ENCODE measurements at regions not wholly inside any gene's neighbourhood (a gene's known extent, or its start where the extent isn't known, plus 50 kb on each side); places are given as distances from the start of the nearest gene placed in this dataset.

- peaks cover 5% of the 10 kb centered on the region; the same call in 1 of the 2 replicates for H3K4me1 ChIP-seq (ENCODE audit: control insufficient read depth, insufficient read depth, low read length)
- BruUV-seq (replicated peaks): no TSS peak
- no peak for DNase-seq (ENCODE audit: low read depth, low spot score)
- SMC1A ChIA-PET (ENCODE audit: uncharacterized antibody, unreplicated experiment): interaction anchor here (0.6 to 1.5 kb wide), 5 partner anchors 9 to 135 kb away, joined by 3 to 5 read pairs (median 4); no protein-coding TSS in a partner anchor
- in situ Hi-C loops (cut with MboI) (no loop called here), intact Hi-C loops (cut with micrococcal nuclease; ENCODE audit: unreplicated experiment) (no loop called here)
- TF ChIP-seq ZZZ3 (IDR thresholded peaks at IDR 0.05; ENCODE audit: control insufficient read depth, insufficient read length, low read depth): no peak
- no peaks in the 10 kb centered on the region for H3K36me3 ChIP-seq (ENCODE audit: control insufficient read depth in 2 of 2, insufficient read depth in 2 of 2, low read length in 1 of 2)
- FAIRE-seq: no peak
- WGBS (ENCODE audit: insufficient coverage, insufficient replicate concordance, low lambda C conversion rate, missing lambda C conversion rate): 84% methylated on average over 3 of the region's 3 CpGs
- no peaks in the 10 kb centered on the region for H3K27me3 ChIP-seq (replicated peaks in 1 of 2; ENCODE audit: control insufficient read depth in 2 of 2, insufficient read depth in 2 of 2, low read length in 1 of 2)
- ATAC-seq: no peak
- no peaks in the 10 kb centered on the region for H4K20me1 ChIP-seq (ENCODE audit: control insufficient read depth, insufficient read depth)
- CTCF ChIA-PET: interaction anchor here (0.8 to 1.2 kb wide), 3 partner anchors 8 to 205 kb away, joined by 3 to 4 read pairs (median 3); no protein-coding TSS in a partner anchor
- H2AFZ ChIP-seq (ENCODE audit: control insufficient read depth, low read depth, low read length): no peak overlapping the region
- H3K4me3 ChIP-seq: no peak overlapping the region
- POLR2A ChIA-PET: no interaction called here
- H3K4me2 ChIP-seq (ENCODE audit: control insufficient read depth, insufficient read depth): no peak overlapping the region
- H3K79me2 ChIP-seq (ENCODE audit: control insufficient read depth, insufficient read depth, low read length): no peaks in the 10 kb centered on the region
- no peak overlapping the region for H3K9ac ChIP-seq (ENCODE audit: control insufficient read depth, insufficient read depth, low read length)
- H3K27ac ChIP-seq (ENCODE audit: control insufficient read depth, insufficient read depth): no peak overlapping the region
- H3K9me3 ChIP-seq (replicated peaks; ENCODE audit: control insufficient read depth, insufficient read depth, low read length): peaks cover 2% of the 10 kb centered on the region; the same call in 2 of the 3 replicates
- RAD21 ChIA-PET (ENCODE audit: unreplicated experiment): interaction anchor here (2.3 kb wide), 1 partner anchor 102 kb away, joined by 9 read pairs; no protein-coding TSS in a partner anchor
Observed at GRCh38 chr1:199038156-199038555, 399.3 kb downstream of the PTPRC start.

- peaks cover 2% of the 10 kb centered on the region; the same call in 2 of the 3 replicates for H3K9me3 ChIP-seq (replicated peaks; ENCODE audit: control insufficient read depth, insufficient read depth, low read length)
- H3K79me2 ChIP-seq (ENCODE audit: control insufficient read depth, insufficient read depth, low read length): no peaks in the 10 kb centered on the region
- ChIA-PET POLR2A (no interaction called here), CTCF (interaction anchor here (1.7 kb wide), 1 partner anchor 25 kb away, joined by 5 read pairs; no protein-coding TSS in a partner anchor), SMC1A (ENCODE audit: uncharacterized antibody, unreplicated experiment) (interaction anchor here (0.7 to 2.5 kb wide), 8 partner anchors 11 to 285 kb away, joined by 3 to 20 read pairs (median 4); no protein-coding TSS in a partner anchor), RAD21 (ENCODE audit: unreplicated experiment) (interaction anchor here (0.9 to 2.3 kb wide), 6 partner anchors 41 to 156 kb away, joined by 3 to 9 read pairs (median 4); no protein-coding TSS in a partner anchor)
- no peak overlapping the region for H3K4me3 ChIP-seq
- no peak overlapping the region for H2AFZ ChIP-seq (ENCODE audit: control insufficient read depth, low read depth, low read length)
- WGBS (ENCODE audit: insufficient coverage, insufficient replicate concordance, low lambda C conversion rate, missing lambda C conversion rate): 96% methylated on average over 1 of the region's 1 CpG
- H3K27ac ChIP-seq (ENCODE audit: control insufficient read depth, insufficient read depth): no peak overlapping the region
- DNase-seq (ENCODE audit: low read depth, low spot score) (no peak), FAIRE-seq (peak; percentile 80), ATAC-seq (peak; percentile 19; the same call in 2 of the 3 replicates)
- in situ Hi-C loops (cut with MboI) (no loop called here), intact Hi-C loops (cut with micrococcal nuclease; ENCODE audit: unreplicated experiment) (loop anchor here (2.0 to 5.0 kb wide), 4 partner anchors 63 to 203 kb away; no protein-coding TSS in a partner anchor)
- no peak overlapping the region for H3K4me2 ChIP-seq (ENCODE audit: control insufficient read depth, insufficient read depth)
- no peaks in the 10 kb centered on the region for H3K36me3 ChIP-seq (ENCODE audit: control insufficient read depth in 2 of 2, insufficient read depth in 2 of 2, low read length in 1 of 2)
- peaks cover 5% of the 10 kb centered on the region; the same call in 1 of the 2 replicates for H3K4me1 ChIP-seq (ENCODE audit: control insufficient read depth, insufficient read depth, low read length)
- H4K20me1 ChIP-seq (ENCODE audit: control insufficient read depth, insufficient read depth): no peaks in the 10 kb centered on the region
- BruUV-seq (replicated peaks): no TSS peak
- H3K27me3 ChIP-seq (replicated peaks in 1 of 2; ENCODE audit: control insufficient read depth in 2 of 2, insufficient read depth in 2 of 2, low read length in 1 of 2): no peaks in the 10 kb centered on the region
- no peak overlapping the region for H3K9ac ChIP-seq (ENCODE audit: control insufficient read depth, insufficient read depth, low read length)
- TF ChIP-seq CBX5 (IDR thresholded peaks at IDR 0.05; ENCODE audit: low read depth) (no peak), ASH2L (IDR thresholded peaks at IDR 0.05; ENCODE audit: borderline replicate concordance, low read depth) (no peak), POU2F2 (IDR thresholded peaks at IDR 0.05; ENCODE audit: borderline replicate concordance, low read depth, low read length) (no peak), JUNB (IDR thresholded peaks at IDR 0.05) (peak; percentile 20; the same call in 1 of the 2 replicates), ZSCAN29 (IDR thresholded peaks at IDR 0.05) (no peak), RUNX3 (IDR thresholded peaks at IDR 0.05; ENCODE audit: low read length) (peak; percentile 51; the same call in 1 of the 2 replicates), MLLT1 (IDR thresholded peaks at IDR 0.05) (no peak), IRF5 (IDR thresholded peaks at IDR 0.05; ENCODE audit: borderline replicate concordance) (no peak), RAD51 (IDR thresholded peaks at IDR 0.05) (no peak), BHLHE40 (IDR thresholded peaks at IDR 0.05; ENCODE audit: borderline replicate concordance in 1 of 2, low read depth in 2 of 2, low read length in 1 of 2) (no peak), RFX5 (IDR thresholded peaks at IDR 0.05; ENCODE audit: low read depth, low read length) (no peak), NR2C1 (IDR thresholded peaks at IDR 0.05) (no peak), PAX5 (IDR thresholded peaks at IDR 0.05; ENCODE audit: borderline replicate concordance, low read depth, low read length) (no peak)
Observed at GRCh38 chr1:199040076-199040905, 401.5 kb downstream of the PTPRC start.
